SIG-M5 treated with dmso at 0.1 percent for 504 hours (cell line): ENCODE measurements at regions not wholly inside any gene's neighbourhood (a gene's known extent, or its start where the extent isn't known, plus 50 kb on each side); places are given as distances from the start of the nearest gene placed in this dataset.
A peak's percentile ranks its signal among the peaks of the same experiment; 100 is the strongest.

Experiments
- DNase-seq: peaks from one replicate; lab custom pipeline; 2025; ENCODE audit not compliant: unreplicated experiment; lab: John Stamatoyannopoulos, UW

GRCh38 chr4:142960867-142961644 lies 115.0 kb upstream of the INPP4B start:
- peak; percentile 41 for DNase-seq

GRCh38 chr4:142961866-142962265 lies 115.8 kb upstream of the INPP4B start:
- peak; percentile 93 for DNase-seq

GRCh38 chr4:142974328-142974727 lies 128.2 kb upstream of the INPP4B start:
- DNase-seq: no peak

GRCh38 chr4:142975618-142976017 lies 129.5 kb upstream of the INPP4B start:
- no peak for DNase-seq

GRCh38 chr4:142976482-142976881 lies 130.4 kb upstream of the INPP4B start:
- no peak for DNase-seq

GRCh38 chr4:142977182-142977581 lies 131.1 kb upstream of the INPP4B start:
- DNase-seq: no peak

GRCh38 chr4:142983065-142983464 lies 137.0 kb upstream of the INPP4B start:
- no peak for DNase-seq

- DNase-seq: no peak
These were observed 137.5 kb upstream of the INPP4B start for GRCh38 chr4:142983589-142983988.

- DNase-seq: peak; percentile 11
These were observed 138.9 kb upstream of the INPP4B start for GRCh38 chr4:142984871-142985585.

- no peak for DNase-seq
These were observed 168.5 kb upstream of the USP38 start for GRCh38 chr4:143016171-143016570.

GRCh38 chr4:143017210-143017609 lies 167.5 kb upstream of the USP38 start:
- DNase-seq: no peak

- no peak for DNase-seq
These were observed 165.4 kb upstream of the USP38 start for GRCh38 chr4:143019351-143019750.

GRCh38 chr4:143021384-143021783 lies 163.3 kb upstream of the USP38 start:
- peak; percentile 69 for DNase-seq

GRCh38 chr4:143023239-143023918 lies 161.3 kb upstream of the USP38 start:
- peak; percentile 71 for DNase-seq

GRCh38 chr4:143025081-143025704 lies 159.5 kb upstream of the USP38 start:
- peak; percentile 34 for DNase-seq

GRCh38 chr4:143026459-143027170 lies 158.1 kb upstream of the USP38 start:
- DNase-seq: no peak

GRCh38 chr4:143035661-143036060 lies 149.1 kb upstream of the USP38 start:
- no peak for DNase-seq

GRCh38 chr4:143036443-143036842 lies 148.3 kb upstream of the USP38 start:
- no peak for DNase-seq

- DNase-seq: no peak
These were observed 138.3 kb upstream of the USP38 start for GRCh38 chr4:143046454-143046853.

- DNase-seq: no peak
These were observed 137.8 kb upstream of the USP38 start for GRCh38 chr4:143046906-143047305.

GRCh38 chr4:143054971-143055370 lies 129.7 kb upstream of the USP38 start:
- DNase-seq: peak; percentile 55
